GM21515 (cell line): ENCODE measurements at regions not wholly inside any gene's neighbourhood (a gene's known extent, or its start where the extent isn't known, plus 50 kb on each side); places are given as distances from the start of the nearest gene placed in this dataset.
A peak's percentile ranks its signal among the peaks of the same experiment; 100 is the strongest.

Source experiments
- ATAC-seq: cut with Tn5 transposase; IDR thresholded peaks from one replicate; pipeline ENCODE4 v1.9.1; 2021; ENCODE audit not compliant: unreplicated experiment

DNA sequence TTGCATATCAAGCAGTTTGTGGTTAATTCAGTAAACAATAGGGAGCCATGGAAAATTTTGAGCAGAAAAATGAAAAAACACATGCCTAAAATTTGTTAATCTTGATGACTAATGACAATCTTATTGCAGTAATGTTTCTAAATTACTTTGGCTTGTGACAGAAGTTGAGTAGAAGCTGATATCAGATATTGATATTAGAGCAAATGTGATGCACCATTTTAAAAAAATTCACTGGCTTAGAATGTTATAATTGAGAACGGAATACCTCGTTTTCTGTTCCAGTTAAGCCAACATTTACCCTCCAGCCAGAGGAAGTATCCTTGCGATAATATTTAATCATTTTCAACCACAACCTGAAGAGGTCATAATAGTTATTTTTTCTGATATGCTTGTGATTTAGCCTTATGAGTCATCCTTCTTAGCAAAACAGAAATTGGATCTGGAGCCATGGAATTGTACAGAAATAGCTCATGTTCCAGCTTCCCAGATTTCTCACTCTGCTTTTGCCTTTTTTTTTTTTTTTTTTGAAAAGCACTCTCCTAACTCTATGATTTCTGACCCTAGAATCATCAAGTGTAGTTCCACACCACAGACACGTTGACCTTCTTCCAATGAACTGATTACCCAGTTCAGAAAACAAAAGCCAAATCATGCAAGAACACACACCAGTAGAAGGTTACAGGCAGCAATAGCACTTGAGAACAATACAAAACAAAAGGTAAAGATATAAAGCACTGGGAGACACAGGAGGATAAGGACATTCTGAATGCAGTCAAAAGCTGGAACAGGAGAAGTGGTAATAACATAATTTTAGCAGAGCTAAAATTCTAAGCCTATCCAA lies 96.8 kb upstream of the PHYHIPL start:
- no peak for ATAC-seq

DNA sequence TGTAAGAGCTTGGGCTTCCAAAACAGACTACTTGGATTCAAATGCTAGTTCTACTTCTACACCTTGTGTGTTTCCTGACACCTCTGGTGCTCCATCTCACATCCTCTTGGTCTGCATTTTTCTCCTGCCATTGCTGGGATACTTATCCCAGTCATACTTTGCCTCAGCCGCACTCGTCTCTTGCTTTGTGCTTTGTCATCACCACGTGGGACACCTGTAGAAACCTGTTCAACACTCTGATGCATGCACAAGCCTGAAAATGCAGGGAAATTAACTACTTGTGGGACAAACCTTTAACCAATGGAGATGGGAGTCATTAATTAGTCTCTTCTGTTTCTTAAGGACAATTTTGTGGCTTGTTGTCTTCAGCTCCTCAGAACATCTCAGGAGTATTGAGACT lies 94.2 kb upstream of the PHYHIPL start:
- no peak for ATAC-seq

DNA sequence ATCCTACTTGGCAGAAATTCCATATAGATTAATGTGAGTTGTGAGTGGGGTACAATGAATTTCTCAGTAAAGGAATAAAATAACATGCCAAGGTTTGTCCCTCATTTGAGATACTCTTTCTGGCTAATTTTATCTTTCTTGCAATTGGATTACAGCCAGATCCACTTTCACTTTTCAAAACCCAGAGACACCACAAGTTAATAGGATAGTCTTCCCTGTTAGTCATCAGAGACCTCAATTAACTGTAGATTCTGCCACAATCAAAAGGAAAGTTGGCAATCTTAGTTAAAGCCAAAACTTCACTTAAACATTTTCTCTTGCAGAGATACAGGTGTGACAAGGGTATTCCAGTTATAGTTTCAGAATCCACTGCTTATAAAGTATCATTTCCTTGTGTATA lies 91.4 kb upstream of the PHYHIPL start:
- ATAC-seq, result no peak

DNA sequence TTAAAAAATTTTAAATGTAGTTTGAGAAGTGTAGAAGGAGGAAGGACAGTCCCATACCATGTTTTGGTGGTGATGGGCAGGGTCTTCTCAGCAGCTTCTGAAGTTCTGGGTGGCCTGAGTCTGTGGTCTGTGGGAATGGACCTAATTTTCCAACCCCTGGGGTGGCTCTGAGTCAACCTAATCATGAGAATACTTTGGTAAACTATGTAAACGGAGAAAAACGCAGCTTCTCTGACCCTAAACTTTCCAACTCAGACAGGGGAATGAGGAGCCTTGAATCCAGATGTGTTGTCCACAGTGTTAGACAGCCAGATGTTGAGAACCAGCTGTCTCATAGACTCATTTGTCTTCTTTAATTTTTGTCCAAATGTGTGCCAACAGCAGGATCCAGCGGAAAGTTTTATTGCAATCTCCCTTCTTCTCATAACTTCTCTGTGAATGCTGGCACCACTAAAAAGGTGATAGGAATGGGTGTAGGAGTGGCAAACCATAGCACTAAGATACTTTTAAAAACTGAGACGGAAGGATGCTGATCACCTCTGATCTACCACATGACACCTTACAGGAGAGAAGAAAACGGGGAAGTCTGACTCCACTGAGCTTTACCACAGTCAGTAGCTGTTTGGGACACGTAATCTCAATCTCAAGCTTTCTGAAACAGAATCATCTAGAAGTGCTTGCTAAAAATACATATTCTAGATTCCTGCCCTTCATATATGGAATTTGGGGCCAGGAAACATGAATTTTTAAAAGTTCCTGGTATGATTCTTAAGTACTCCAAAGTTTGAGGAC lies 90.5 kb upstream of the PHYHIPL start:
- ATAC-seq, result no peak

DNA sequence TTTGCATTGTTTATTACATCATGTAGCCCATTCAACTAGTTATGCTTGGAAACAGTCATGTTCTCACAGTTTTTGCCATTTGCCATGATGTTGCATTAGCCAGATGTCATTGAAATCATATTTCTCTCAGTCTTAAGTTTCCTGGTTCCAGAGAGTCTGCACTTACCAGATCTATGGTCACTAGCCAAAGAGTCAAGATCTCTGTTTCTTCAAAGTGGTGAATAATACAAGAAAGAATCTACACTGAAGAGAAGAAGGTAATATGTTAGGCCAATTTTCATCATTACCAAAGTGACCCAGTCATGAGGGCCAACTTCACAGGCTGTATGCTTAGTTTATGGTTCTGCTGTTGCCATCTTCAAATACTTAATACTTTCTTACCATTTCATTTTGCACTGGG lies 89.0 kb upstream of the PHYHIPL start:
- ATAC-seq, result no peak

DNA sequence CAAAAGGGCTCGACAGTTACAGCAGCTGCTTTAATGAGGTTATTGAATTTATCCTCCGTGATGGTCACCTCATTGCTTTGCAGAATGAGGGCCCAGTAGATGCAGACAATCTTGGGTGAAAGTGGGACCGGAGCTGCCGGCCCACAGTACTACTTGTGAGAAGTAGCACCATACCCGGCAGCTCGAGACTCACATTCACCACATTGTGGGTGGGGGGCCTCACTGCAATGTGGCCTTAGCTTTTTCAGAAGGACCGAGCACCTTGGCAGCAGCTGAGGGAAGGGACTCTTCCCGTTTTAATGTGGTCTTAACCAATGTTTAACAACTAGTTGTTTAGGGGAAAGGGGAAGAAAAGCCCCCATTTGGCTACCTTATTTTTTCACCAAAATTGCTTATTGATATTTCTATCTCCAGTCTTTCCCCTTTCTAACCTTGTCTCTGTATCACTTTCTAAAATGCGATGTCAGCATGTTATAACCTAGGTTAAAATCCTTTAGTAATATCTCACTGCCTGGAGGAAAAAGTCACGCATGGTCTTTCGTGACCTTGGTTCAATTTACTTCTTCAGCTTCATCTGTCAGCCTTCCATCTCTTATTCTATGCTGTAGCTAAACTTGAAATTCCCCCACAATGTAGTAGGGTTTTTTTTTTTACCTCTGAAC lies 87.4 kb upstream of the PHYHIPL start:
- ATAC-seq, result no peak

DNA sequence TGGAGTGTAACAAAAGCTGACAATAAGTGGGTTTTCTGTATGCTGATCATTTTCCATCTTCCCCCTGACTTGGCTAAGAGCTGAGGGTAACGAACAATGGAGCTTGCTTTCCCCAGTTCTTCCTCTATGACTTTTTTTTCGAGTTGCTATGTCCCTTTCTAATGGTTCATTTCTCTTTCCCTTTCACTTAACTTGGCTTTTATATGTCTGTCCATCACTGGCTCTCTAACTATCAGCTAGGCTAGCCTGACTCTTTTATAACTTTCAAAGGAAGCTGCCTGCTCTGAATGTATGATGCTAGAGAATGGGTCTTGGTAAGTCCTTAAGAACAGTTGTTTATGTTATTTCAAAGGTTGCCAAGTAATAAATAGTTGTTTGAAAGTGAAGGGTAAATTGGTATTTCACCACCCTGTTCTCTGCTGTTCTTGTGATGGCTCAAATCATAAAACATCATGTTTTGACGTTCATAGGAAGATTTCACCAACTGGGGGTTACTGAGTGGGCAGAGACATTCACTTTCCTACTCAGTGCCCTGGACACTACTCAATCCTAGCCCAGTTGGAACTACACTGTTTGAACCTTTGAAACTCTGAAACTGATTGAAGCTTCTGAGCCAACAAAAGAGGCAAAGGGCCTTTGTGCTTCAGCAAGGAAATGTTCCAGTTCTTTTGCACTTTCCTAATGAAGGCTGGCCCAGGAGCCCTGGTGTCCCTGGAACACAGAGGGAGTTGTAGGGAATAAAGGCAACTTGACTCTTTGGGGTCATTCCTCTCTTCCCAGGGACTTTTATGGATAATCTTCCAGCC lies 85.4 kb upstream of the PHYHIPL start:
- ATAC-seq, result no peak

DNA sequence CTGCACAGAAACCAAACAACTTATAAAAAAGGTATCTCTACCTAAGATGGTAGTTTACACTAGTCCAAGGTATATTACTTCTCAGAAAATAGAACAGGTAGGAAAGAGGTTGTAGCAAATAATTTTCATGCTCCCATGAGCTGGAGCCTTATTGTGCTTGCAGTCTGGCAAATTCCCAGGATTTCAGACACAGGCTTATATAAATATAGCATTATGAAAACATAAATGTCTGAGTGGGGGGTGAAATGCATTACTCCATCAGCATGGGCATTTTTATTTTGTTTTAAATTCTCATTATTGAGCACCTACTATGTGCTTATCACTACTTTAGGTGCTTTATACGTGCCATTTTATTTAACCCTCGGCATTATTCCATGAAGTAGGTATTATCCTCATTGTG lies 83.0 kb upstream of the PHYHIPL start:
- no peak for ATAC-seq

DNA sequence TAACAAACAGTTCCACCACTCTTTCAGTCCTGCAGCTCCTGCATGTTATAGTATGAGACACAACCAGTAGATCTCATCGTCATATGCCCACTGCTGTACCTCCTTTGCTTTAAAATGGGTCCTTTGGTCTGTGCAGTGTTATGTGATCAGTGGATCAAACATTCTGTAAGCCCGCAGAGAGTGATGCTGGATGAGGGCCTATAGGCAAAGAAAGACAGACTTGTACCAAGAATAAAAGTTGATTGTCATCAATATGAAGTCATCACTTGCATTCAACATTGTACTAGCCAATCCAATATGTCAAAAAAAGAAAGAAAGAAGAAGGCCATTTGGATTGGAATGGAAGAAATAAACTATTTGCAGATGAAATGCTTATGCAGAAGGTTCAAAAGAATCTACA lies 79.8 kb upstream of the PHYHIPL start:
- no peak for ATAC-seq

DNA sequence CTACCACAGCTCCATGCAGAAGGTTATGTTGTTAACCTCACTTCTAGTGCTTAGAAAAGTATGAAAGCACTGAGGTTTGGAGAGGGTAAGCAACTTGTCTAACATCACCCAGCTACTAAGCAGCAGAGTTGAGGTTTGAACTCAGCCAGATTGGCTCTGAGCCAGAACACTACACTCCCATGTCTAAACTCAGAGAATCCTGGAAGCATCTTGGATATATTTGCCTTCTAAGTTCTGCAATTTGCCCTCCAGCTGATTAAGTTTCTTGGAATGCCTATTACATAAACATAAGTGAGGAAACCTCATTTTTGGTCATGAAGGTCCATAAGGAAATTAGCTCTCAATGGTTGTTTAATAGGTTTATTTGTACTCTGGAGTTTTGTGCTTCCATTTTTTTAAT lies 78.1 kb upstream of the PHYHIPL start:
- no peak for ATAC-seq

DNA sequence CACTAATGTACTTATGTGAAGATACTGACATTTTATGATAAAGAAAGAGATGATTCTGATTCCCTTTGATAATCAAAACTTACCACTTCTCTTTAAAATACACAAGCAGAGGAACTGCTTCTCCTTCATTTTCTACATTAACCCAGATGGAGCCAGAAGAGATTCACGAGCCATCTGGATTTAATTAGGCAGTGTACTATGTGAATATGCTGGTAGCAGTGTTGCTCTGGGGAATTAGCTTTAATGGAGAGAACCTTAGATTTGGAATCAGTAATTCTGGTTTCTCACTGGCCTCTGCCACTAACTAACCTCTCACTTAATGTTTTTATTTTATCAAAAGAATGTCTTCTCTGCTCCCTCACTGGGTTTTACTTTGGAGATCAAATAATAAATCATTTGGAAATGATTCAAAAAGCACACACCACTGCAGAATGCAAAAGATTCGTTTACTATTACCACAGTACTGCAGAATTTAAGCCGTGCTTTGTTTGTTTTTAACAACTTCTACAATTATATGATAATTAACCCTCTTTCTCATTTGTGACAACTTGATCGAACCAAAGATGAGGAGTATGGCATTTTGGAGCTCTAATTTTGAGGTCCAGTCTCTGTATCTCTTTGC lies 77.5 kb upstream of the PHYHIPL start:
- no peak for ATAC-seq

DNA sequence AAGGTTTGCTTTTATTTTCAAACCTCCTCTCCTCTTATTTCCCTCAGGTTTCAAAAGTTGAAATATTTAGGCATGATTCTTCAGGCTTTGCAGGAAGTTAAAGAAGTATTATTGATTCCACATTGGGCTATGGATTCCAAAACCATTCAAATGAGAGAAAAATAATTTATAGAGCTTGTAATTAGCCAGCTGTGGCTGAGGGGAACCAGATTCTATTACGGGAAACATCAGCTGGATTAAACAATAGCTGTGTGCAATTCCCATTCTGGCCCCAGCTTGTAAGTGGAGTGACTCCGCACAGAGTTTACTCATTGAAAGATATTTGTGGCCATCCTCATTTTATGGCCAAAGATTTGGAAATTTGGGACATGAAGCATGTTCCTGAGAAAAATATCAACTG lies 77.0 kb upstream of the PHYHIPL start:
- no peak for ATAC-seq

DNA sequence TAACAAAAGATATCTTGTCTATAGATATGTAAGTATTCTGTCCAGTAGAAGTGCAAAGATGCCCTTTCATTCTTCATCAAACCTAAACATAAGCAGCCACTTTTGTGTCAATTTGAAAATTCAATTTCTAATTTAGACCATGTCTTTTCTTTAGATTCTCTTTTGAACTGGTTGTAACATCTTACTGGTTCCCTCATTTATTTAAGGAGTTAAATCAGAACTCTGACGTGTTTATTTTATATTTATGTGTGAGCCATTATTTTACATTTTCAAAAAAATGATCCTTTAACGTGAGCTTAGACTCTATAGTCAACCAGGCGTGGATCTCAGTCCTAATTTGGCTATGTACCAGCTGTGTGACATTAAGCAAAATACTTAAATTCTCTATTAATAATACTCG lies 74.0 kb upstream of the PHYHIPL start:
- no peak for ATAC-seq

DNA sequence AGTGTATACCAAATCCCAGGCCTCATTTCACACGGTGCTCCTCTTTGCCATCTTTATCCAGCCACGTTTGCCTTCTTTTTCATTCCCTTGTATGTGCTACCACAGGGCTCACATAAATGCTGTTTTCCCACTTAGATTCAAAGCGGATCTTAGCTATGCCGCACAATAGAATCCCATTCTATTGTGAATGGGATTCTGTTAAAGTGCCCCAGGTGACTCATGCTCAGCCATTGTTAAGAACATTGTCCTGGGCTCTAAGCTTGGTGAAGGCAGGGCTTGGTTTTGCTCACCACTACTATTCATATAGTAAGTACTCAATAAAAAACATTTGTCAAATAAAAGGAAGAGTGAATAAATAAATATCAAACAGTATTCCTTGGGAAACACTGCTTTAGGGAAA lies 72.3 kb upstream of the PHYHIPL start:
- ATAC-seq, result no peak

DNA sequence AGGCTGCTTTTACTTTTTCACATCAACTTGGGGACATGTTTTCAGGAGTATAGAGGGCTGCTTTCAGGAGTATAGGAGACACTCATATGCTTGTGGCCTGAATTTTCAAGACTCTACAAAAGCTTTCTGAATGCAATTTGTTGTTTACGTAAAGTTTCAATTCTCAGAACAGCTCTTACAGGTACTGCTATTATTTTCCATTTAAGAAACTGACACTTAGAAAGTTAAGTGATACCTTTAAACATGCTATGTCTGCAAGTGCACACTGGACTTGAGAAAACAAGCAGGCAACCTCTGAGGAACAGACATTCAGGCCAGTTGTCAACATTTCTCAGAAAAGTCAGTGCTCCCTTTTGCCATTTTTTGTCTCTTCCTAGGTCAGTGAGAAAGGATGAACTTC lies 70.0 kb upstream of the PHYHIPL start:
- peak; percentile 60 for ATAC-seq

DNA sequence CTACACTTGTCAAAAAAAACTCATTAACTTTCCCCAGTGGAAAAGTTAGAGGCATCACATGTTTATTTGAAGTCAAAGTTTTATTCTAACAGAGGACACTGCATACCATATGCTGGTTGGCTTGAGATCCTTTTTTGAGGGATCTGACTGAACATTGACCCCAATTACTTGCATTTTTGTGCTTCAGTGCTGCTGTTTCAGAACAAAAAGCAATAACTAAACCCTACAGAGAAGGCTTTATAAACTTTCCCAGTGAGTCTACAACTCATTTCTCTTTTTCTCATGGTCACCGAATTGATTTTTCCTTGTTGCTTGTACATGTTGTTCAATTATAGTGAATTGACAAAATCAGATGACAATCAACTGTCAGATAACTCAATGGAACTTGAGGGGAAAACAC lies 69.3 kb upstream of the PHYHIPL start:
- no peak for ATAC-seq

DNA sequence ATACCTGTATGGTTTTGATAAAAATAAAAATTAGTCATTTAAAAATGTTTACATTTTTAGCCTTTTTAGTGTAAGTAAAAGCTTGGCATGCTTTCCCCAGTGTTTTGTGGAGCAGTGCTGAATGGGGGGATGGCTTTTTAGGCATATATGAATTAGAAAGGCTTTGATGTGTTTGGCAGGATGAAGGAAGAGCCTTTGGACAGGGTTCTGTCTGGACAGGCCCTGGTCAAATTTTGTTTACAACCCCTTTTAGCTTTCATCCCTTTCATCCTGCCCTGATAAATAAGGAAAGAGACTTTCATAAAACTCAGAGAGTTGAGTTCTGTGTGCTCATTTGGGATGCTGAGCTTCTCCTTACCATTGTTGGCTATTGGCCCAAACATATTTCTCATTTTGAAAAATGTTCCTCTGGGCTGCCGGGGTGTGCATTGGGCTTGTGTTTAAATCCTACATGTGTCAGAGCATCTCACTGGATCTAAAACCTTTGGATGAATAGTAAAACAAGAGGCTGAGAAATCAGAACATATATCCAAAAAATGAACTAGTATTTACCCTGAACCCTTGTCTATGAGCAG lies 68.1 kb upstream of the PHYHIPL start:
- ATAC-seq, result no peak

DNA sequence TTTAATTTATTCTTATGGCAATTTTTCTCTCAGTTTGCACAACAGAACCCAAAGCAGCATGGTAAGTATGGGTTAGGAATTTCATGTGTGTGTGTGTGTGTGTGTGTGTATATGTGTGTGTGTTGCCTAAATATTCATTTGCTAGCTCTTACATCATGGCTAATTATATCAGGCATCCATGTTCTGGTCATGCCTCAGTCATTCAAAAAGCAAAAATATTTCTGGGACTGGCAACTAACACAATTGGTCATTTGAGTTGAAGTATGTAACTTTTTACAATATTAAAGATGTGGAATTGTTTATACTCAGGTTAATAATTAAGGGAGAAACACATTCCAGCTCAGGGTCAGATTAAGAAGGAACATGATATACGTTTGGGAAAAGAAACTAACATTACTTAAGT lies 67.6 kb upstream of the PHYHIPL start:
- no peak for ATAC-seq

DNA sequence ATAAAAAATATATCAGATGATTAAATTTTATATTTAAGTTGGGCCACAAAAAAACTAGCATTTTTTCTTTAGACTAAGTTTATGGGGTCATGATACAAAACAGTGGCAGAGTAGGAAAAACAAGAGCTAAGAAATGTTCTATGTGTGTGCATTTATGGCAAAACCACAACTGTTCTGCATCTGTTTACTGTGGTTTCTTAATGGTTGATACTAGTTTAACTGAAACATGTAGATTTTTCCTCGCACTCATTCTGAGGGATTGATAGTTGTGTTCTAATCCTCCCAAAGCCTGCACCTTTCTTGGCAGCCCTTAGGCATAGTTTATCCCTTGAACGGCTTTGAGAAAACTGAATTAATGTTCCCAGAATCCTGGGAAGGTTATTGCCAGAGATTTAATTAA lies 66.6 kb upstream of the PHYHIPL start:
- no peak for ATAC-seq

DNA sequence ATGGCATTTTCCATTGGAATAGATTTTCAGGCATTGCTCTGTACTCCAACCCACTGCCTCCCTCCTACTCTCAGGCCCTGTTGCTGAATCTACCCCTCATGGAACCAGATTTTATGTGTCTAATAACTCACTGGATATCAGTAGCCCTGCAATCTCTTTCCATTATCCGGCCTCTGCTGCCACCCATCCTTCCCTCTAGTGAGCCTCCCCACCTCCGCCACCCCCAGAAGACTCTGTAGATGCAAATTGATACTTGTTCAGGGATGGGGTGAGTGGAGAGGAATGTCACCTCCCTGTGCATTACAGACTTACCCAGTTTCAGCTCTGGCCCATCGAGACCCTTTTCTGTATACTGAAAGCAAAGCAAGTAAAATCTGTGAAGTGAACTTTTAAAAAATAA lies 52.3 kb upstream of the PHYHIPL start:
- ATAC-seq, result no peak
